H1 (cell line): ENCODE measurements at regions not wholly inside any gene's neighbourhood (a gene's known extent, or its start where the extent isn't known, plus 50 kb on each side); places are given as distances from the start of the nearest gene placed in this dataset.

Source experiments
- CTCF ChIA-PET: fragments of 300-600 bp; sonication (Branson Sonifier 250); formaldehyde crosslinking; loops from one replicate; lab custom pipeline; 2021; ENCODE audit not compliant: partially characterized antibody; lab: Charles Lee
- POLR2A ChIA-PET: fragments of 300-600 bp; sonication (Branson Sonifier 250); formaldehyde crosslinking; loops from one replicate; lab custom pipeline; 2021; ENCODE audit warnings: inconsistent platforms; ENCODE audit not compliant: partially characterized antibody; lab: Charles Lee
- DNase-seq, 2 experiments: peaks; one replicate each; pipeline versions ENCODE4 v3.0.0 to v3.0.0-alpha.2; 2010 to 2022; ENCODE audit warnings: low spot score in 2 of 2, low read depth in 1 of 2, mixed read lengths in 1 of 2
- FAIRE-seq: peaks from 2 replicates; lab custom pipeline; 2011; peaks lifted over from hg19 to GRCh38; lab: Jason Lieb, UNC
- H2AFZ ChIP-seq: 2 replicates; pipeline ENCODE4 v1.8.1; 2012; ENCODE audit warnings: low read length, inconsistent platforms
- H2AK5ac ChIP-seq: 2 replicates; pipeline ENCODE4 v1.6.1; 2013; ENCODE audit warnings: low read depth, low read length
- H2BK120ac ChIP-seq: replicated peaks from 2 replicates; pipeline ENCODE3; 2013; ENCODE audit warnings: low read depth, low read length, inconsistent platforms
- H2BK12ac ChIP-seq: 2 replicates; pipeline ENCODE4 v1.6.1; 2013; ENCODE audit warnings: low read depth, low read length
- H2BK15ac ChIP-seq: 2 replicates; pipeline ENCODE4 v1.6.1; 2013; ENCODE audit warnings: low read length
- H2BK20ac ChIP-seq: 2 replicates; pipeline ENCODE4 v1.6.1; 2013; ENCODE audit warnings: low read length
- H2BK5ac ChIP-seq: 2 replicates; pipeline ENCODE4 v1.6.1; 2013; ENCODE audit warnings: low read depth, low read length
- H3K14ac ChIP-seq: 2 replicates; pipeline ENCODE4 v1.6.1; 2013; ENCODE audit warnings: inconsistent platforms; ENCODE audit not compliant: insufficient read length
- H3K18ac ChIP-seq: 2 replicates; pipeline ENCODE4 v1.6.1; 2013; ENCODE audit warnings: low read length; ENCODE audit errors: extremely low read depth
- H3K23ac ChIP-seq: 2 replicates; pipeline ENCODE4 v1.6.1; 2013; ENCODE audit warnings: inconsistent platforms; ENCODE audit not compliant: insufficient read length
- H3K23me2 ChIP-seq: 2 replicates; pipeline ENCODE4 v1.6.1; 2013; ENCODE audit warnings: low read depth, low read length
- H3K27ac ChIP-seq: 2 replicates; pipeline ENCODE4 v1.6.1; 2011; ENCODE audit warnings: low read depth, low read length, inconsistent platforms
- H3K27me3 ChIP-seq, 4 experiments: replicated peaks in 1 of 4; 1 replicate in 1 of 4; 2 replicates in 3 of 4; pipeline versions ENCODE4 v1.6.1 to v1.8.1; 2011 to 2013; ENCODE audit warnings: low read length in 3 of 4, mild to moderate bottlenecking in 3 of 4, inconsistent platforms in 2 of 4, mixed read lengths in 2 of 4, moderate library complexity in 1 of 4; ENCODE audit not compliant: control insufficient read depth in 3 of 4, insufficient read depth in 3 of 4; ENCODE audit errors: extremely low read depth in 1 of 4
- H3K36me3 ChIP-seq, 4 experiments: 2 replicates each; pipeline versions ENCODE4 v1.6.1 to v1.8.1; 2011 to 2013; ENCODE audit warnings: mild to moderate bottlenecking in 4 of 4, low read length in 3 of 4, moderate library complexity in 2 of 4, control low read depth in 1 of 4, inconsistent platforms in 1 of 4; ENCODE audit not compliant: insufficient read depth in 4 of 4, control insufficient read depth in 2 of 4
- H3K4ac ChIP-seq: replicated peaks from 2 replicates; pipeline ENCODE3; 2013; ENCODE audit warnings: low read length, low read depth, mixed read lengths, inconsistent platforms; ENCODE audit not compliant: insufficient read length
- H3K4me1 ChIP-seq, 4 experiments: replicated peaks in 1 of 4; 1 replicate in 1 of 4; 2 replicates in 3 of 4; pipeline versions ENCODE4 v1.6.1 to v1.8.1; 2011 to 2013; ENCODE audit warnings: low read length in 3 of 4, inconsistent platforms in 2 of 4, mixed read lengths in 1 of 4; ENCODE audit not compliant: insufficient read depth in 4 of 4, control insufficient read depth in 3 of 4
- H3K4me2 ChIP-seq, 2 experiments: 2 replicates each; pipeline versions ENCODE4 v1.6.1 to v1.8.1; 2011 to 2013; ENCODE audit warnings: low read depth in 2 of 2, low read length in 2 of 2, control low read depth in 1 of 2, inconsistent platforms in 1 of 2, mild to moderate bottlenecking in 1 of 2; ENCODE audit not compliant: insufficient read depth in 1 of 2
- H3K4me3 ChIP-seq, 4 experiments: fragments of 200-600, 300-600 bp in 1 of 4; sonication (generic), shearing (Covaris generic), sonication (Bioruptor Twin) in 1 of 4; 2 replicates each; pipeline versions ENCODE4 v1.5.1 to v1.8.1; 2011 to 2016; ENCODE audit warnings: low read length in 4 of 4, low read depth in 3 of 4, control low read depth in 2 of 4, inconsistent platforms in 2 of 4, mild to moderate bottlenecking in 2 of 4, mixed read lengths in 1 of 4, moderate library complexity in 1 of 4; ENCODE audit not compliant: insufficient read depth in 2 of 4; ENCODE audit errors: extremely low read depth in 1 of 4
- H3K56ac ChIP-seq: replicated peaks from 2 replicates; pipeline ENCODE3; 2013; ENCODE audit warnings: low read depth, mild to moderate bottlenecking, mixed read lengths, low read length, inconsistent platforms; ENCODE audit not compliant: insufficient read length
- H3K79me1 ChIP-seq: 2 replicates; pipeline ENCODE4 v1.6.1; 2013; ENCODE audit warnings: low read depth, low read length, control low read depth
- H3K79me2 ChIP-seq, 2 experiments: 2 replicates each; pipeline versions ENCODE4 v1.6.1 to v1.8.1; 2012 to 2013; ENCODE audit warnings: low read length in 2 of 2, mild to moderate bottlenecking in 2 of 2, inconsistent platforms in 1 of 2; ENCODE audit not compliant: insufficient read depth in 2 of 2, control insufficient read depth in 1 of 2
- H3K9ac ChIP-seq, 4 experiments: replicated peaks in 1 of 4; 1 replicate in 1 of 4; 2 replicates in 3 of 4; pipeline versions ENCODE4 v1.6.1 to v1.8.1; 2011 to 2013; ENCODE audit warnings: low read depth in 3 of 4, low read length in 3 of 4, control low read depth in 2 of 4, mild to moderate bottlenecking in 2 of 4, moderate library complexity in 2 of 4, inconsistent platforms in 1 of 4; ENCODE audit errors: extremely low read depth in 1 of 4
- H3K9me3 ChIP-seq, 2 experiments: 2 replicates each; pipeline versions ENCODE4 v1.6.1 to v1.8.1; 2012 to 2013; ENCODE audit warnings: mild to moderate bottlenecking in 2 of 2, moderate library complexity in 2 of 2, control low read depth in 1 of 2, inconsistent platforms in 1 of 2, low read depth in 1 of 2, low read length in 1 of 2, mixed read lengths in 1 of 2; ENCODE audit not compliant: insufficient read depth in 2 of 2
- H4K20me1 ChIP-seq, 2 experiments: replicated peaks in 1 of 2; 2 replicates each; pipeline versions ENCODE3 to v1.8.1; 2011 to 2013; ENCODE audit warnings: inconsistent platforms in 2 of 2, low read length in 2 of 2, mild to moderate bottlenecking in 1 of 2; ENCODE audit not compliant: insufficient read depth in 2 of 2, control insufficient read depth in 1 of 2
- H4K5ac ChIP-seq: 2 replicates; pipeline ENCODE4 v1.6.1; 2013; ENCODE audit warnings: low read length, low read depth, mixed read lengths, inconsistent platforms; ENCODE audit not compliant: insufficient read length
- H4K8ac ChIP-seq: 2 replicates; pipeline ENCODE4 v1.8.0; 2013; ENCODE audit warnings: mild to moderate bottlenecking, moderate library complexity, low read length, inconsistent platforms; ENCODE audit not compliant: insufficient read depth; ENCODE audit errors: extremely low read depth
- H4K91ac ChIP-seq: replicated peaks from 2 replicates; pipeline ENCODE3; 2013; ENCODE audit warnings: low read length, mixed read lengths, inconsistent platforms; ENCODE audit not compliant: insufficient read length
- BACH1 ChIP-seq: IDR thresholded peaks from 2 replicates; pipeline ENCODE4 v1.6.1; 2012; ENCODE audit warnings: low read length, improper control_type of control experiment
- CBX5 ChIP-seq: fragments of 300-800, 300-1000 bp; sonication (generic); IDR thresholded peaks from 2 replicates; pipeline ENCODE4 v1.7.1; 2016; ENCODE audit warnings: antibody characterized with exemption, low read length, low read depth
- CBX8 ChIP-seq: fragments of 300-800, 300-1000 bp; sonication (generic); IDR thresholded peaks from 2 replicates; pipeline ENCODE4 v1.7.1; 2016; ENCODE audit warnings: low read depth, low read length, borderline replicate concordance
- KDM5A ChIP-seq: fragments of 200-600 bp; IDR thresholded peaks from 2 replicates; pipeline ENCODE4 v1.7.1; 2012; ENCODE audit warnings: mild to moderate bottlenecking, low read length, inconsistent platforms, mixed read lengths
- MAFK ChIP-seq: IDR thresholded peaks from 2 replicates; pipeline ENCODE4 v1.6.1; 2012; ENCODE audit warnings: low read depth, mild to moderate bottlenecking, improper control_type of control experiment, low read length
- RXRA ChIP-seq: IDR thresholded peaks from 2 replicates; pipeline ENCODE4 v1.6.1; 2011; ENCODE audit warnings: low read depth, mild to moderate bottlenecking, low read length, moderate library complexity; ENCODE audit not compliant: insufficient read depth
- WGBS, 2 experiments: shearing (Covaris generic) in 1 of 2; methylation state at CpG; one replicate each; pipeline versions ENCODE4 v1.1.6 to v1.1.7; 2013 to 2015; ENCODE audit warnings: low lambda C conversion rate in 2 of 2, mixed read lengths in 2 of 2, inconsistent platforms in 1 of 2, low coverage in 1 of 2, missing lambda C conversion rate in 1 of 2; ENCODE audit not compliant: insufficient replicate concordance in 2 of 2, insufficient coverage in 1 of 2, insufficient read length in 1 of 2; ENCODE audit errors: extremely low coverage in 1 of 2, missing lambda C conversion rate in 1 of 2; 5-methylcytosine and 5-hydroxymethylcytosine counted together

- Histone ChIP-seq H3K27me3 (no peaks in the 10 kb centered on the region), H3K23me2 (no peaks in the 10 kb centered on the region), H2BK120ac (no peak overlapping the region), H3K4ac (no peak overlapping the region), H3K23ac (no peak overlapping the region), H3K9me3 (no peaks in the 10 kb centered on the region), H4K5ac (no peak overlapping the region), H2BK5ac (no peak overlapping the region), H2AK5ac (no peak overlapping the region), H3K36me3 (no peaks in the 10 kb centered on the region), H3K27ac (no peak overlapping the region), H2BK12ac (no peak overlapping the region), H3K9ac (no peak overlapping the region), H3K14ac (no peak overlapping the region), H3K4me1 (peaks cover 0 to 7% (median 3%) of the 10 kb centered on the region in 4 experiments; a peak in 5 of 7 replicates), H3K4me2 (no peak overlapping the region), H4K91ac (peak overlapping the region; percentile 10), H3K18ac (no peak overlapping the region), H2BK15ac (no peak overlapping the region), H2BK20ac (no peak overlapping the region), H3K4me3 (no peak overlapping the region), H3K56ac (no peak overlapping the region), H4K8ac (no peak overlapping the region), H4K20me1 (no peaks in the 10 kb centered on the region), H3K79me2 (no peaks in the 10 kb centered on the region), H2AFZ (no peak overlapping the region), H3K79me1 (no peaks in the 10 kb centered on the region)
- ChIA-PET POLR2A (no interaction called here), CTCF (interaction anchor here (0.8 to 3.2 kb wide), 15 partner anchors 10 to 293 kb away, joined by 3 to 20 read pairs (median 6); no protein-coding TSS in a partner anchor)
- FAIRE-seq (no peak), DNase-seq (no peak)
- TF ChIP-seq BACH1, result no peak
- no peak for TF ChIP-seq MAFK
- TF ChIP-seq KDM5A, result no peak
- no peak for TF ChIP-seq CBX8
- TF ChIP-seq RXRA, result no peak
- no peak for TF ChIP-seq CBX5
- 90% methylated on average over 12 of the region's 12 CpGs; no CpG with 5 or more reads in 1 of the 2 experiments for WGBS, 2 experiments
Observed at GRCh38 chr10:128630787-128631252, 504.6 kb upstream of the MKI67 start.
